Transverse colon (tissue), 4 donors: ENCODE measurements at regions not wholly inside any gene's neighbourhood (a gene's known extent, or its start where the extent isn't known, plus 50 kb on each side); places are given as distances from the start of the nearest gene placed in this dataset.

Experiments used
- DNase-seq: peaks from one replicate; pipeline ENCODE4 v3.0.0-alpha.2; 2019
- H3K27ac ChIP-seq, 4 donors: fragments of 200-600 bp; sonication (generic); 2 replicates each; pipeline ENCODE4 v1.5.1; 2016 to 2018; ENCODE audit warnings: inconsistent platforms in 4 of 4
- H3K27me3 ChIP-seq: fragments of 200-600 bp; sonication (generic); 2 replicates; pipeline ENCODE4 v1.5.1; 2017; ENCODE audit warnings: inconsistent platforms
- H3K36me3 ChIP-seq, 4 donors: fragments of 200-600 bp; sonication (generic); 2 replicates each; pipeline ENCODE4 v1.5.1; 2017 to 2019; ENCODE audit warnings: inconsistent platforms in 4 of 4
- H3K4me1 ChIP-seq, 4 donors: fragments of 200-600 bp; sonication (generic); 2 replicates each; pipeline ENCODE4 v1.5.1; 2017 to 2020; ENCODE audit warnings: inconsistent platforms in 4 of 4
- H3K4me3 ChIP-seq, 4 donors: fragments of 200-600 bp; sonication (generic); 1 replicate in 1 of 4; 2 replicates in 3 of 4; pipeline versions ENCODE4 v1.5.1 to v1.6.1; 2017 to 2019; ENCODE audit warnings: inconsistent platforms in 4 of 4
- H3K9me3 ChIP-seq, 2 donors: fragments of 200-600 bp; sonication (generic); 2 replicates each; pipeline ENCODE4 v1.5.1; 2017 to 2019; ENCODE audit warnings: inconsistent platforms in 2 of 2
- CTCF ChIP-seq, 5 experiments: fragments of 200-600 bp in 3 of 5; fragments of 450-650 bp in 2 of 5; sonication (generic) in 3 of 5; IDR thresholded peaks; 1 replicate in 2 of 5; 2 replicates in 3 of 5; pipeline ENCODE4 v1.5.1; 2016 to 2017; ENCODE audit warnings: antibody characterized with exemption in 5 of 5, inconsistent platforms in 3 of 5, mild to moderate bottlenecking in 2 of 5, moderate library complexity in 1 of 5
- EP300 ChIP-seq: sonication (generic); formaldehyde crosslinking; IDR thresholded peaks from one replicate; pipeline ENCODE4 v1.6.1; 2017; ENCODE audit warnings: antibody characterized with exemption, low read depth
- POLR2A ChIP-seq: fragments of 450-650 bp; IDR thresholded peaks from one replicate; pipeline ENCODE4 v1.6.1; 2016; ENCODE audit warnings: antibody characterized with exemption, mild to moderate bottlenecking, moderate library complexity
- POLR2AphosphoS5 ChIP-seq, 3 donors: sonication (generic); formaldehyde crosslinking; IDR thresholded peaks; one replicate each; pipeline ENCODE4 v1.6.1; 2016; ENCODE audit warnings: antibody characterized with exemption in 3 of 3
- WGBS, 2 donors: methylation state at CpG; one replicate each; pipeline ENCODE4 v1.1.5; 2018; ENCODE audit warnings: low coverage in 1 of 2; 5-methylcytosine and 5-hydroxymethylcytosine counted together
- in situ Hi-C, 4 donors: fragments of 200-750 bp; cut with MboI; loops; one replicate each; pipeline versions ENCODE4 v1.15.0 to v1.15.1; 2017; ENCODE audit warnings: low sequenced_read_pairs in 3 of 4, low pct_ligation_motif_present in 1 of 4, low pct_unique_long_range_greater_than_20kb in 1 of 4
- intact Hi-C: fragments of 100-400 bp; cut with DNase I; formaldehyde crosslinking; loops from one replicate; pipeline ENCODE4 v1.15.1; 2023; ENCODE audit warnings: low total_unique reads

DNA sequence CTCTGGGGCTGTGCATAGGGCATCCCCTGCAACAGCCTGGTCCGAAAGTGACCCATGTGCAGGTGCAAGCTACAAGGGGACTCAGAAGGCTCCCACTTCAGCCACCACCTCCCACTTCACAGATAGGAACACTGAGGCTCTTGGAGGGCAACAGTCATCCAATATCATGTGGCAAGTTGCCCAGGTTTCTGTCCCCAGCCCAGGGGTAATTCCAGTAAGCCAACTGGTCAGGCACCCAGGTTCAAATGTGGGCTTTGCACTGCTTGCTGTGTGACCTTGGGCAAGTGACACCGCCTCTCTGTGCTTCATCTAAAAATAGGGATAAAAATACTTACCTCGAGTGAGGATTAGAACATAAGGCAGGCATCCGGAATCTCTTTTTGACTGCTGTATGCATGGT is 62.0 kb upstream of the SIRPA start:
- H3K9me3 ChIP-seq: no peaks in the 10 kb centered on the region
- no peak overlapping the region for H3K27ac ChIP-seq
- intact Hi-C loops: no loop called here
- WGBS, 2 donors: 73 to 79% methylated on average over 3 to 4 of the region's 4 CpGs
- TF ChIP-seq EP300: no peak
- no peak for TF ChIP-seq CTCF (IDR thresholded peaks at IDR 0.05)
- no peak for TF ChIP-seq POLR2A
- no peak for TF ChIP-seq POLR2AphosphoS5 (IDR thresholded peaks at IDR 0.05)
- DNase-seq: no peak
- no peaks in the 10 kb centered on the region for H3K36me3 ChIP-seq
- peaks cover 0 to 12% (median under 1%) of the 10 kb centered on the region in 4 donors for H3K4me1 ChIP-seq
- H3K4me3 ChIP-seq: no peak overlapping the region
- no peaks in the 10 kb centered on the region for H3K27me3 ChIP-seq
- in situ Hi-C loops: no loop called here

DNA sequence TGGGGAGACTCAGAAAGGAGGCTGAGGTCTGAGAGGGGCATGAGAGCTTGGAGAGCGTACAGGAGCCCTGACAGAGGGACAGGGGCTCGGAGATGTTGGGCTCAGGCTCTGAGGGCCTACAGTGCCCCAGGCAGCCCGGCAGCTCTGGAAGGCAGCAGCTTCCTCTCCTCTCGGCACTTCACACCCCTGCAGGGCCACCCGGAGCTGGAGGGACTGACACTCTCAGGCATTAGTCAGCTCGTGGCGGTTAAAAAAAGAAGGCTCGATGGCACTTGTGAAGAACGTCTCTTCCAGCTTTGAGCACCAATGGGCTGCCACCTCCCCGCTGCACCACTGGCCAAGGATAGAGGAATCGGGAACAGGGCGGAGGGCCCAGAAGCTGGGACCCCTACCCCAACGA is 62.6 kb upstream of the SIRPA start:
- in situ Hi-C loops: no loop called here
- no peak for TF ChIP-seq POLR2AphosphoS5 (IDR thresholded peaks at IDR 0.05)
- no peak for TF ChIP-seq POLR2A
- TF ChIP-seq CTCF (IDR thresholded peaks at IDR 0.05): no peak
- TF ChIP-seq EP300: no peak
- intact Hi-C loops: no loop called here
- WGBS, 2 donors: 79 to 100% methylated on average over 1 to 13 of the region's 13 CpGs
- Histone ChIP-seq H3K4me1 (peaks cover 0 to 16% (median 3%) of the 10 kb centered on the region in 4 donors), H3K27ac (no peak overlapping the region), H3K9me3 (no peaks in the 10 kb centered on the region), H3K36me3 (no peaks in the 10 kb centered on the region), H3K4me3 (no peak overlapping the region), H3K27me3 (no peaks in the 10 kb centered on the region)
- DNase-seq: no peak

DNA sequence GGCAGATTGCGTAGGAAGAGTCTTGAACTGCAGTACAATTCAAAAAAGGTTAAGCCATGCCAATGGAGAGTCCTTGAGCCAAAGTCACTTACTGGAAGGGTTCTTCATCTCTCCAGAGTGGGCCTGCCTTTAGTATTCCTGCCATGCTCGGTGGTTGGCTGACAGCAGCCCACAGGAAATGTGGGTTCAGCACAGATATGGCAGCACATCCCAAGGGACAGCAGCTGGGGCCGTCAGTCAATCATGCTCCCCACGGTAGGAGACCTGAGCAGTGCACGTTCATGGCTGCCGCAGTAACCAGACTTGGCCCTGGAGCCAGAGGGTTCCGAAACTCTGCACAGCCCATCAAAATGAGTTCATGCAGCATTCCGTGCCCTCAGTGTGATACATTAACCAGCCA is 63.6 kb upstream of the SIRPA start:
- no peak overlapping the region for H3K27ac ChIP-seq
- no peak overlapping the region for H3K4me3 ChIP-seq
- no peaks in the 10 kb centered on the region for H3K27me3 ChIP-seq
- no peak for TF ChIP-seq POLR2A
- no peak for TF ChIP-seq CTCF (IDR thresholded peaks at IDR 0.05)
- no peak for TF ChIP-seq EP300
- TF ChIP-seq POLR2AphosphoS5 (IDR thresholded peaks at IDR 0.05): no peak
- no peaks in the 10 kb centered on the region for H3K36me3 ChIP-seq
- peaks cover 0 to 16% (median 4%) of the 10 kb centered on the region in 4 donors for H3K4me1 ChIP-seq
- WGBS, 2 donors: 90 to 92% methylated on average over 3 to 8 of the region's 8 CpGs
- in situ Hi-C loops: no loop called here
- no peaks in the 10 kb centered on the region for H3K9me3 ChIP-seq
- DNase-seq: no peak
- intact Hi-C loops: no loop called here

GRCh38 chr20:1831096-1831495 is 64.1 kb upstream of the SIRPA start:
- Histone ChIP-seq H3K9me3 (no peaks in the 10 kb centered on the region), H3K36me3 (no peaks in the 10 kb centered on the region), H3K4me1 (peaks cover 0 to 16% (median 4%) of the 10 kb centered on the region in 4 donors), H3K27ac (no peak overlapping the region), H3K27me3 (no peaks in the 10 kb centered on the region), H3K4me3 (no peak overlapping the region)
- TF ChIP-seq CTCF (IDR thresholded peaks at IDR 0.05): no peak
- TF ChIP-seq POLR2AphosphoS5 (IDR thresholded peaks at IDR 0.05): no peak
- TF ChIP-seq POLR2A: no peak
- no peak for TF ChIP-seq EP300
- intact Hi-C loops: no loop called here
- WGBS, 2 donors: 67 to 79% methylated on average over 6 of the region's 6 CpGs
- in situ Hi-C loops: no loop called here
- DNase-seq: no peak
